Neural cell (in vitro differentiated cells): ENCODE measurements at regions not wholly inside any gene's neighbourhood (a gene's known extent, or its start where the extent isn't known, plus 50 kb on each side); places are given as distances from the start of the nearest gene placed in this dataset.

Experiments used
- H2AFZ ChIP-seq: fragments of 200-600, 300-800 bp; sonication (generic), shearing (Covaris generic); 2 replicates; pipeline ENCODE4 v1.6.0; 2014; ENCODE audit warnings: low read depth, mild to moderate bottlenecking, antibody characterized with exemption, low read length, moderate library complexity
- H3F3A ChIP-seq: fragments of 200-600 bp; shearing (Covaris generic); 2 replicates; pipeline ENCODE4 v1.6.1; 2016; ENCODE audit warnings: mild to moderate bottlenecking, moderate library complexity, mixed read lengths, antibody characterized with exemption, low read length; ENCODE audit not compliant: insufficient read depth, poor library complexity, severe bottlenecking
- H3K27ac ChIP-seq: fragments of 200-600, 300-800 bp; sonication (generic), shearing (Covaris generic); 2 replicates; pipeline ENCODE4 v1.5.1; 2014; ENCODE audit warnings: mild to moderate bottlenecking, low read length, moderate library complexity
- H3K27me3 ChIP-seq: fragments of 300-800, 200-600 bp; sonication (generic), shearing (Covaris generic); 2 replicates; pipeline ENCODE4 v1.6.0; 2014; ENCODE audit warnings: mild to moderate bottlenecking, low read depth, low read length, moderate library complexity; ENCODE audit not compliant: insufficient read depth
- H3K36me3 ChIP-seq: fragments of 300-800, 200-600 bp; sonication (generic), shearing (Covaris generic); 2 replicates; pipeline ENCODE4 v1.5.1; 2014; ENCODE audit warnings: mild to moderate bottlenecking, antibody characterized with exemption, low read length, moderate library complexity; ENCODE audit not compliant: insufficient read depth
- H3K4me2 ChIP-seq: fragments of 300-800, 200-600 bp; sonication (generic), shearing (Covaris generic); 2 replicates; pipeline ENCODE4 v1.6.0; 2014; ENCODE audit warnings: mild to moderate bottlenecking, low read length
- H3K4me3 ChIP-seq: fragments of 300-800, 200-600 bp; sonication (generic), shearing (Covaris generic); 2 replicates; pipeline ENCODE4 v1.5.1; 2014; ENCODE audit warnings: mild to moderate bottlenecking, low read length, moderate library complexity
- H3K79me2 ChIP-seq: fragments of 200-600 bp; shearing (Covaris generic); replicated peaks from 2 replicates; pipeline ENCODE4 v1.6.0; 2014; ENCODE audit warnings: mild to moderate bottlenecking, low read length, moderate library complexity; ENCODE audit not compliant: insufficient read depth
- H3K9ac ChIP-seq: fragments of 300-800, 200-600 bp; sonication (generic), shearing (Covaris generic); 2 replicates; pipeline ENCODE4 v1.6.1; 2016; ENCODE audit warnings: mild to moderate bottlenecking, low read length, mixed read lengths
- H3K9me2 ChIP-seq: fragments of 200-600 bp; shearing (Covaris generic); 2 replicates; pipeline ENCODE4 v1.6.1; 2016; ENCODE audit warnings: mild to moderate bottlenecking, low read length, mixed read lengths; ENCODE audit not compliant: insufficient read depth
- H3K9me3 ChIP-seq: fragments of 200-600, 300-800 bp; sonication (generic), shearing (Covaris generic); 2 replicates; pipeline ENCODE4 v1.6.1; 2016; ENCODE audit warnings: mild to moderate bottlenecking, mixed run types, low read length, moderate library complexity, mixed read lengths
- H4K20me1 ChIP-seq: fragments of 200-600 bp; shearing (Covaris generic); 2 replicates; pipeline ENCODE4 v1.6.1; 2016; ENCODE audit warnings: mild to moderate bottlenecking, mixed run types; ENCODE audit not compliant: insufficient read depth
- EP300 ChIP-seq: fragments of 450-650 bp; conservative IDR thresholded peaks from 2 replicates; pipeline ENCODE4 v1.6.1; 2014; ENCODE audit warnings: antibody characterized with exemption, mild to moderate bottlenecking, moderate library complexity; ENCODE audit not compliant: poor library complexity, severe bottlenecking
- EZH2 ChIP-seq: fragments of 200-600, 300-800 bp; shearing (Covaris generic), sonication (generic); IDR thresholded peaks from 2 replicates; pipeline ENCODE4 v1.6.1; 2014; ENCODE audit warnings: antibody characterized with exemption, low read length, borderline replicate concordance, mild to moderate bottlenecking; ENCODE audit not compliant: insufficient read depth, poor library complexity, severe bottlenecking
- MXI1 ChIP-seq: fragments of 450-650 bp; conservative IDR thresholded peaks from 2 replicates; pipeline ENCODE4 v1.6.1; 2014; ENCODE audit warnings: antibody characterized with exemption, mild to moderate bottlenecking; ENCODE audit not compliant: poor library complexity, severe bottlenecking
- POLR2AphosphoS5 ChIP-seq: IDR thresholded peaks from 2 replicates; pipeline ENCODE4 v1.6.1; 2012
- RAD21 ChIP-seq: fragments of 450-650 bp; conservative IDR thresholded peaks from 2 replicates; pipeline ENCODE4 v1.6.1; 2014; ENCODE audit warnings: antibody characterized with exemption, mild to moderate bottlenecking, moderate library complexity
- SMC3 ChIP-seq: fragments of 450-650 bp; conservative IDR thresholded peaks from 2 replicates; pipeline ENCODE4 v1.6.1; 2014; ENCODE audit warnings: antibody characterized with exemption, mild to moderate bottlenecking, moderate library complexity; ENCODE audit not compliant: poor library complexity
- TAF1 ChIP-seq: IDR thresholded peaks from 2 replicates; pipeline ENCODE4 v1.6.1; 2012; ENCODE audit warnings: low read depth
- TF ChIP-seq, protein P1 (sequence below): IDR thresholded peaks from 2 replicates; pipeline ENCODE4 v1.6.1; 2012; ENCODE audit warnings: borderline replicate concordance
- TF ChIP-seq, protein P2 (sequence below): fragments of 450-650 bp; IDR thresholded peaks from 2 replicates; pipeline ENCODE4 v1.5.1; 2014; ENCODE audit warnings: antibody characterized with exemption, mild to moderate bottlenecking, moderate library complexity; ENCODE audit not compliant: poor library complexity, severe bottlenecking

DNA sequence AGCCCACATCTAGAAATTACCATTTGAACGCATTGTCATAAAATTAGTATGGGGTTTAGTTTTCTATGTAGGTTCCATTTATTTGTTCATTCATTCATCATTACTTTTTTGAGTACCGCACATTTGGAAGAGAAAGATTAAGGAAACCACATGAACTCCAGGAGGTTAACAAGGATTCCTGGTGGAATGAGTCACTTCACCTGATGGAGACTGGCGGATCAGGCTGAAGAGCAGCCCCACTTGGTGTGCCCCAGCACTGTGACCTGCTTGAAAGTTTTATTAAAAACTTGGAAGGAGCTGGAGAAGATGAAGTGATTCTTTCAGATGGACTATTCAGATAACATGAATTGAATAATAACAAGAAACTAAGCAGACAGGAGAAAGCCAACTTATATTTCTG, 293.6 kb upstream of the CDH11 start:
- Histone ChIP-seq H3K9me2 (no peaks in the 10 kb centered on the region), H3K79me2 (no peaks in the 10 kb centered on the region), H2AFZ (no peak overlapping the region), H3K9me3 (no peaks in the 10 kb centered on the region), H4K20me1 (no peaks in the 10 kb centered on the region), H3K4me3 (no peak overlapping the region), H3K4me2 (no peak overlapping the region), H3F3A (no peaks in the 10 kb centered on the region), H3K36me3 (no peaks in the 10 kb centered on the region), H3K27ac (no peak overlapping the region), H3K27me3 (no peaks in the 10 kb centered on the region), H3K9ac (no peak overlapping the region)
- TF ChIP-seq, protein P1, sequence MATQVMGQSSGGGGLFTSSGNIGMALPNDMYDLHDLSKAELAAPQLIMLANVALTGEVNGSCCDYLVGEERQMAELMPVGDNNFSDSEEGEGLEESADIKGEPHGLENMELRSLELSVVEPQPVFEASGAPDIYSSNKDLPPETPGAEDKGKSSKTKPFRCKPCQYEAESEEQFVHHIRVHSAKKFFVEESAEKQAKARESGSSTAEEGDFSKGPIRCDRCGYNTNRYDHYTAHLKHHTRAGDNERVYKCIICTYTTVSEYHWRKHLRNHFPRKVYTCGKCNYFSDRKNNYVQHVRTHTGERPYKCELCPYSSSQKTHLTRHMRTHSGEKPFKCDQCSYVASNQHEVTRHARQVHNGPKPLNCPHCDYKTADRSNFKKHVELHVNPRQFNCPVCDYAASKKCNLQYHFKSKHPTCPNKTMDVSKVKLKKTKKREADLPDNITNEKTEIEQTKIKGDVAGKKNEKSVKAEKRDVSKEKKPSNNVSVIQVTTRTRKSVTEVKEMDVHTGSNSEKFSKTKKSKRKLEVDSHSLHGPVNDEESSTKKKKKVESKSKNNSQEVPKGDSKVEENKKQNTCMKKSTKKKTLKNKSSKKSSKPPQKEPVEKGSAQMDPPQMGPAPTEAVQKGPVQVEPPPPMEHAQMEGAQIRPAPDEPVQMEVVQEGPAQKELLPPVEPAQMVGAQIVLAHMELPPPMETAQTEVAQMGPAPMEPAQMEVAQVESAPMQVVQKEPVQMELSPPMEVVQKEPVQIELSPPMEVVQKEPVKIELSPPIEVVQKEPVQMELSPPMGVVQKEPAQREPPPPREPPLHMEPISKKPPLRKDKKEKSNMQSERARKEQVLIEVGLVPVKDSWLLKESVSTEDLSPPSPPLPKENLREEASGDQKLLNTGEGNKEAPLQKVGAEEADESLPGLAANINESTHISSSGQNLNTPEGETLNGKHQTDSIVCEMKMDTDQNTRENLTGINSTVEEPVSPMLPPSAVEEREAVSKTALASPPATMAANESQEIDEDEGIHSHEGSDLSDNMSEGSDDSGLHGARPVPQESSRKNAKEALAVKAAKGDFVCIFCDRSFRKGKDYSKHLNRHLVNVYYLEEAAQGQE = no peak
- no peak for TF ChIP-seq RAD21
- TF ChIP-seq MXI1 = no peak
- TF ChIP-seq SMC3 = no peak
- TF ChIP-seq, protein P2, sequence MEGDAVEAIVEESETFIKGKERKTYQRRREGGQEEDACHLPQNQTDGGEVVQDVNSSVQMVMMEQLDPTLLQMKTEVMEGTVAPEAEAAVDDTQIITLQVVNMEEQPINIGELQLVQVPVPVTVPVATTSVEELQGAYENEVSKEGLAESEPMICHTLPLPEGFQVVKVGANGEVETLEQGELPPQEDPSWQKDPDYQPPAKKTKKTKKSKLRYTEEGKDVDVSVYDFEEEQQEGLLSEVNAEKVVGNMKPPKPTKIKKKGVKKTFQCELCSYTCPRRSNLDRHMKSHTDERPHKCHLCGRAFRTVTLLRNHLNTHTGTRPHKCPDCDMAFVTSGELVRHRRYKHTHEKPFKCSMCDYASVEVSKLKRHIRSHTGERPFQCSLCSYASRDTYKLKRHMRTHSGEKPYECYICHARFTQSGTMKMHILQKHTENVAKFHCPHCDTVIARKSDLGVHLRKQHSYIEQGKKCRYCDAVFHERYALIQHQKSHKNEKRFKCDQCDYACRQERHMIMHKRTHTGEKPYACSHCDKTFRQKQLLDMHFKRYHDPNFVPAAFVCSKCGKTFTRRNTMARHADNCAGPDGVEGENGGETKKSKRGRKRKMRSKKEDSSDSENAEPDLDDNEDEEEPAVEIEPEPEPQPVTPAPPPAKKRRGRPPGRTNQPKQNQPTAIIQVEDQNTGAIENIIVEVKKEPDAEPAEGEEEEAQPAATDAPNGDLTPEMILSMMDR = no peak
- no peak for TF ChIP-seq EZH2
- no peak for TF ChIP-seq TAF1
- TF ChIP-seq EP300 = no peak
- no peak for TF ChIP-seq POLR2AphosphoS5

DNA sequence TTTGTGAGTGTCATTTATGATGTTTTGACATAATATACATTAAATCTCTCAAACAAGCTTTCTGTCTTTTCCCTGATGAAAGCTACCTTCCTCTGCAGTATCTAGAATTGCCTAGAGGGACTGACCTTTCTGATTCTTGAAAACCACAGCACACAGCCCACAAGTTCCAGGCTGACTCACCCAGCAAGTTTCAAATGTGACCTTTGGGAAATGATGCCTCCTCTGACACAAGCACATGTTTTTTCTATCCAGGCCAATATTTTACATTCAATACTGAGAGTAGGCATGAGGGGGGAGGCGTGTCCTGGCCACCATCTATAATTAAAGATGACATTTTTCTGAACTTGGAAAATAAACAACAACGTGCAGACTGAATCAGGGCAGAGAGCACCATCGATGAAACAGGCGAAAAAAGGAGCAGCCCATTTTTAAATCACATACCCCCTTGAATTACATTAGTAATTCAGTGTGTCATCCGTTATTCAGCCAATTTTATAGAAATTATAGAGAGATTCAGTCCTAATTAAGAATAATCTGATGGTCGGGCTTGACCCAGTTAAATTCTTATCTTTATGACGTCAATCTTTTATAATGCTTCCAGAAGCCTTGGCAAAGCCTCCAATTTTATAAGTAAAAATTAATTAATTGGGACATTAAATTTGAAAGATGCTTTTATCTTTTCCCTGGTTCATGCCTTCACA, 292.6 kb upstream of the CDH11 start:
- H3K9ac ChIP-seq = no peak overlapping the region
- H3K27ac ChIP-seq = no peak overlapping the region
- TF ChIP-seq RAD21 = no peak
- TF ChIP-seq, protein P1 = no peak
- TF ChIP-seq TAF1 = no peak
- TF ChIP-seq, protein P2 = no peak
- TF ChIP-seq EZH2 = no peak
- no peak for TF ChIP-seq EP300
- TF ChIP-seq POLR2AphosphoS5 = no peak
- no peak for TF ChIP-seq MXI1
- TF ChIP-seq SMC3 = no peak
- H3K27me3 ChIP-seq = no peaks in the 10 kb centered on the region
- no peaks in the 10 kb centered on the region for H3K9me2 ChIP-seq
- no peak overlapping the region for H2AFZ ChIP-seq
- no peaks in the 10 kb centered on the region for H3K9me3 ChIP-seq
- no peaks in the 10 kb centered on the region for H3K79me2 ChIP-seq
- no peak overlapping the region for H3K4me3 ChIP-seq
- no peaks in the 10 kb centered on the region for H3K36me3 ChIP-seq
- H3K4me2 ChIP-seq = no peak overlapping the region
- no peaks in the 10 kb centered on the region for H3F3A ChIP-seq
- no peaks in the 10 kb centered on the region for H4K20me1 ChIP-seq
